ENCODE measurements at regions not wholly inside any gene's neighbourhood (a gene's known extent, or its start where the extent isn't known, plus 50 kb on each side); places are given as distances from the start of the nearest gene placed in this dataset. TPM values are rescaled to one million over a fixed set of nuclear protein-coding genes. Genes with fewer than 3 reads are reported as not detected.

GRCh38 chr7:92889081-92889480 lies 52.7 kb upstream of the CDK6 start:
- H3K79me2 ChIP-seq (ENCODE audit: insufficient read depth, low read depth, low read length) = no peaks in the 10 kb centered on the region

More at GRCh38 chr7:92889081-92889480, 52.7 kb upstream of the CDK6 start:
- intact Hi-C loops (cut with micrococcal nuclease; ENCODE audit: unreplicated experiment) = no loop called here
- no TSS peak for BruUV-seq (replicated peaks)
- Histone ChIP-seq H3K4me2 (ENCODE audit: low read length) (no peak overlapping the region), H3K27ac (ENCODE audit: low read depth, low read length, poor library complexity, severe bottlenecking) (no peak overlapping the region), H3K36me3 (ENCODE audit: insufficient read depth, low read length) (no peaks in the 10 kb centered on the region), H3K9me3 (ENCODE audit: low read length) (no peaks in the 10 kb centered on the region), H3K4me3 (ENCODE audit: low read depth, low read length, poor library complexity, severe bottlenecking) (no peak overlapping the region), H4K20me1 (ENCODE audit: insufficient read depth, low read length) (no peaks in the 10 kb centered on the region), H2AFZ (ENCODE audit: low read length) (no peak overlapping the region), H3K4me1 (ENCODE audit: insufficient read depth, low read length, poor library complexity, severe bottlenecking) (no peaks in the 10 kb centered on the region), H3K9me2 (ENCODE audit: insufficient read depth, low read length) (no peaks in the 10 kb centered on the region)
- TF ChIP-seq CTCF (conservative IDR thresholded peaks at IDR 0.05; ENCODE audit: low read length) (no peak), EZH2phosphoT487 (IDR thresholded peaks at IDR 0.05; ENCODE audit: borderline replicate concordance, low read depth, low read length) (no peak)
- ChIA-PET POLR2A (interaction anchor here (0.6 to 0.9 kb wide), 2 partner anchors 61 to 98 kb away, joined by 3 read pairs; no protein-coding TSS in a partner anchor), CTCF (ENCODE audit: unreplicated experiment) (no interaction called here)
- DNase-seq (ENCODE audit: low spot score) = no peak

Small RNA genes lying in the stretch of these regions (small RNA-seq; reads per million reads assigned to genes)
- gene RN7SL7P = not detected
